WTC11 (cell line): ENCODE measurements at regions not wholly inside any gene's neighbourhood (a gene's known extent, or its start where the extent isn't known, plus 50 kb on each side); places are given as distances from the start of the nearest gene placed in this dataset.

Source experiments
- ATAC-seq: fragments of 200-7000 bp; cut with Tn5 transposase; 2 replicates; pipeline ENCODE4 v1.10.0; 2021; ENCODE audit warnings: mild to moderate bottlenecking, moderate library complexity
- CTCF ChIA-PET: fragments of 300-600 bp; sonication (Branson Sonifier 250); formaldehyde crosslinking; loops from one replicate; lab custom pipeline; 2021; ENCODE audit warnings: antibody characterized with exemption; lab: Charles Lee
- POLR2A ChIA-PET: fragments of 350-600 bp; sonication (Branson Sonifier 250); formaldehyde crosslinking; loops from one replicate; lab custom pipeline; 2021; ENCODE audit warnings: antibody characterized with exemption; lab: Charles Lee
- DNase-seq: peaks from one replicate; pipeline ENCODE4 v3.0.0; 2021; ENCODE audit warnings: low spot score
- H3K27ac Mint-ChIP-seq: 2 replicates; pipeline ENCODE4 v1.8.0; 2021; ENCODE audit warnings: mixed read lengths
- H3K27me3 Mint-ChIP-seq: 2 replicates; pipeline ENCODE4 v1.8.0; 2021; ENCODE audit warnings: low read depth, mild to moderate bottlenecking, moderate library complexity, mixed read lengths
- H3K36me3 Mint-ChIP-seq: 2 replicates; pipeline ENCODE4 v1.8.0; 2021; ENCODE audit warnings: mixed read lengths
- H3K4me1 Mint-ChIP-seq: 2 replicates; pipeline ENCODE4 v1.8.0; 2022; ENCODE audit warnings: mixed read lengths
- H3K4me3 Mint-ChIP-seq: 2 replicates; pipeline ENCODE4 v1.8.0; 2021; ENCODE audit warnings: mild to moderate bottlenecking, moderate library complexity, mixed read lengths
- H3K9me3 Mint-ChIP-seq: 2 replicates; pipeline ENCODE4 v1.8.0; 2021; ENCODE audit warnings: mixed read lengths
- CREB1 ChIP-seq: sonication (generic); formaldehyde crosslinking; IDR thresholded peaks from 2 replicates; pipeline ENCODE4 v1.8.0; 2023; ENCODE audit warnings: mild to moderate bottlenecking, missing genetic modification reagents
- FOXK1 ChIP-seq: sonication (generic); formaldehyde crosslinking; IDR thresholded peaks from 2 replicates; pipeline ENCODE4 v1.8.0; 2022; ENCODE audit warnings: mild to moderate bottlenecking, moderate library complexity, missing genetic modification reagents
- FOXP1 ChIP-seq: sonication (generic); formaldehyde crosslinking; IDR thresholded peaks from 2 replicates; pipeline ENCODE4 v1.8.0; 2022; ENCODE audit warnings: missing genetic modification reagents, mild to moderate bottlenecking, moderate library complexity, borderline replicate concordance
- GABPB1 ChIP-seq: sonication (generic); formaldehyde crosslinking; IDR thresholded peaks from 2 replicates; pipeline ENCODE4 v1.8.1; 2023; ENCODE audit warnings: mild to moderate bottlenecking, missing genetic modification reagents
- NFATC4 ChIP-seq: fragments of 250-450 bp; sonication (Bioruptor Pico); IDR thresholded peaks from 2 replicates; pipeline ENCODE4 v1.9.0; 2021; ENCODE audit warnings: mild to moderate bottlenecking
- NFYB ChIP-seq: sonication (generic); formaldehyde crosslinking; conservative IDR thresholded peaks from 2 replicates; pipeline ENCODE4 v1.8.0; 2022; ENCODE audit warnings: low read depth, missing genetic modification reagents
- NR1H2 ChIP-seq: sonication (generic); formaldehyde crosslinking; IDR thresholded peaks from 2 replicates; pipeline ENCODE4 v1.9.0; 2021; ENCODE audit warnings: mild to moderate bottlenecking, moderate library complexity, missing genetic modification reagents
- NR3C1 ChIP-seq: sonication (generic); formaldehyde crosslinking; conservative IDR thresholded peaks from 2 replicates; pipeline ENCODE4 v1.8.1; 2023; ENCODE audit warnings: low read depth, mild to moderate bottlenecking, missing genetic modification reagents
- ZNF121 ChIP-seq: sonication (generic); formaldehyde crosslinking; IDR thresholded peaks from 2 replicates; pipeline ENCODE4 v1.8.0; 2023; ENCODE audit warnings: missing genetic modification reagents
- TF ChIP-seq, protein P1 (sequence below): sonication (generic); formaldehyde crosslinking; IDR thresholded peaks from 2 replicates; pipeline ENCODE4 v1.8.0; 2023; ENCODE audit warnings: missing genetic modification reagents, mild to moderate bottlenecking, borderline replicate concordance
- TF ChIP-seq, protein P2 (sequence below): fragments of 250-450 bp; sonication (Bioruptor Pico); IDR thresholded peaks from 2 replicates; pipeline ENCODE4 v1.9.0; 2021; ENCODE audit warnings: mild to moderate bottlenecking
- TF ChIP-seq, protein P3 (sequence below): fragments of 200-600 bp; IDR thresholded peaks from 2 replicates; pipeline ENCODE4 v1.8.0; 2022; ENCODE audit warnings: antibody characterized with exemption
- TF ChIP-seq, protein P4 (sequence below): sonication (generic); formaldehyde crosslinking; IDR thresholded peaks from 2 replicates; pipeline ENCODE4 v1.8.1; 2022; ENCODE audit warnings: low read depth, missing genetic modification reagents, borderline replicate concordance
- TF ChIP-seq, protein P5 (sequence below): fragments of 250-450 bp; sonication (Bioruptor Pico); IDR thresholded peaks from 2 replicates; pipeline ENCODE4 v1.9.0; 2021; ENCODE audit warnings: mild to moderate bottlenecking
- TF ChIP-seq, protein P6 (sequence below): sonication (generic); formaldehyde crosslinking; IDR thresholded peaks from 2 replicates; pipeline ENCODE4 v1.8.1; 2023; ENCODE audit warnings: mild to moderate bottlenecking, missing genetic modification reagents
- TF ChIP-seq, protein P7 (sequence below): fragments of 250-450 bp; sonication (Bioruptor Pico); conservative IDR thresholded peaks from 2 replicates; pipeline ENCODE4 v1.9.0; 2021; ENCODE audit warnings: mild to moderate bottlenecking

DNA sequence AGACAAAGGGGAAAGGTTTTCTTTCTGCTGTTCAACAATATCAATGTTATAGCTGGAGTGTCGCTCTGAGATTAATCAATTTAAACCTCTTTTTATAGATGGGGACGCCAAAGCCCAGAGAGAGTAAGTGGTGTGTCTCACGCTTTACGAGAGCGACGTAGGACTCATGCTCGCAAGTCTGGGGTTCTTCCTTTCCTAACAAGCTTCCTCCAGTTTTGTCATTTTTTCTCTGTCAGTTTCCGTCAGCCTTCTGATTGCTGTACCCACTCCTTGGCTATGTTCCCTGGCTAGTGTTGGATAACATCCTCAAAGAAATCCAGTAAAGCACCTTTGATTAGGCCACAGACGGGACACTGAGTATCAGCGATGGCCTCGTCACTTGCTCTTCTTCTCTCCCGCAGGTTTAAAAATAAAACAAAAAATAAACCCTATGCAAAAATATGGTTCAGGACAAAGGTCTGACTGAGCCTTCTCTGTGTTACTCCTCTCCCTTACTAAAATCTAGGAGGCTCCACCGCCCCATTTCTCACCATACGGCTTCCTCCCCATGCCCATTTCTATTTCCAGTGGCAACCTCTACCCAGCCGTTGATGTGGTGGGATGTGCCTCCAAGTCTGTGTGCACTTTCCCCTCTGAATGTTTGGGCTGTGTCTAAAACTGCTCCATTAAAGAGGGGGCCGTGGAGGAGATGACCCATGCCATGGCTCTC, 172.7 kb upstream of the PARP11 start (continued):
- TF ChIP-seq, protein P1, sequence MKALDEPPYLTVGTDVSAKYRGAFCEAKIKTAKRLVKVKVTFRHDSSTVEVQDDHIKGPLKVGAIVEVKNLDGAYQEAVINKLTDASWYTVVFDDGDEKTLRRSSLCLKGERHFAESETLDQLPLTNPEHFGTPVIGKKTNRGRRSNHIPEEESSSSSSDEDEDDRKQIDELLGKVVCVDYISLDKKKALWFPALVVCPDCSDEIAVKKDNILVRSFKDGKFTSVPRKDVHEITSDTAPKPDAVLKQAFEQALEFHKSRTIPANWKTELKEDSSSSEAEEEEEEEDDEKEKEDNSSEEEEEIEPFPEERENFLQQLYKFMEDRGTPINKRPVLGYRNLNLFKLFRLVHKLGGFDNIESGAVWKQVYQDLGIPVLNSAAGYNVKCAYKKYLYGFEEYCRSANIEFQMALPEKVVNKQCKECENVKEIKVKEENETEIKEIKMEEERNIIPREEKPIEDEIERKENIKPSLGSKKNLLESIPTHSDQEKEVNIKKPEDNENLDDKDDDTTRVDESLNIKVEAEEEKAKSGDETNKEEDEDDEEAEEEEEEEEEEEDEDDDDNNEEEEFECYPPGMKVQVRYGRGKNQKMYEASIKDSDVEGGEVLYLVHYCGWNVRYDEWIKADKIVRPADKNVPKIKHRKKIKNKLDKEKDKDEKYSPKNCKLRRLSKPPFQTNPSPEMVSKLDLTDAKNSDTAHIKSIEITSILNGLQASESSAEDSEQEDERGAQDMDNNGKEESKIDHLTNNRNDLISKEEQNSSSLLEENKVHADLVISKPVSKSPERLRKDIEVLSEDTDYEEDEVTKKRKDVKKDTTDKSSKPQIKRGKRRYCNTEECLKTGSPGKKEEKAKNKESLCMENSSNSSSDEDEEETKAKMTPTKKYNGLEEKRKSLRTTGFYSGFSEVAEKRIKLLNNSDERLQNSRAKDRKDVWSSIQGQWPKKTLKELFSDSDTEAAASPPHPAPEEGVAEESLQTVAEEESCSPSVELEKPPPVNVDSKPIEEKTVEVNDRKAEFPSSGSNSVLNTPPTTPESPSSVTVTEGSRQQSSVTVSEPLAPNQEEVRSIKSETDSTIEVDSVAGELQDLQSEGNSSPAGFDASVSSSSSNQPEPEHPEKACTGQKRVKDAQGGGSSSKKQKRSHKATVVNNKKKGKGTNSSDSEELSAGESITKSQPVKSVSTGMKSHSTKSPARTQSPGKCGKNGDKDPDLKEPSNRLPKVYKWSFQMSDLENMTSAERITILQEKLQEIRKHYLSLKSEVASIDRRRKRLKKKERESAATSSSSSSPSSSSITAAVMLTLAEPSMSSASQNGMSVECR (CRISPR knock-in tag), result no peak
- TF ChIP-seq, protein P2, sequence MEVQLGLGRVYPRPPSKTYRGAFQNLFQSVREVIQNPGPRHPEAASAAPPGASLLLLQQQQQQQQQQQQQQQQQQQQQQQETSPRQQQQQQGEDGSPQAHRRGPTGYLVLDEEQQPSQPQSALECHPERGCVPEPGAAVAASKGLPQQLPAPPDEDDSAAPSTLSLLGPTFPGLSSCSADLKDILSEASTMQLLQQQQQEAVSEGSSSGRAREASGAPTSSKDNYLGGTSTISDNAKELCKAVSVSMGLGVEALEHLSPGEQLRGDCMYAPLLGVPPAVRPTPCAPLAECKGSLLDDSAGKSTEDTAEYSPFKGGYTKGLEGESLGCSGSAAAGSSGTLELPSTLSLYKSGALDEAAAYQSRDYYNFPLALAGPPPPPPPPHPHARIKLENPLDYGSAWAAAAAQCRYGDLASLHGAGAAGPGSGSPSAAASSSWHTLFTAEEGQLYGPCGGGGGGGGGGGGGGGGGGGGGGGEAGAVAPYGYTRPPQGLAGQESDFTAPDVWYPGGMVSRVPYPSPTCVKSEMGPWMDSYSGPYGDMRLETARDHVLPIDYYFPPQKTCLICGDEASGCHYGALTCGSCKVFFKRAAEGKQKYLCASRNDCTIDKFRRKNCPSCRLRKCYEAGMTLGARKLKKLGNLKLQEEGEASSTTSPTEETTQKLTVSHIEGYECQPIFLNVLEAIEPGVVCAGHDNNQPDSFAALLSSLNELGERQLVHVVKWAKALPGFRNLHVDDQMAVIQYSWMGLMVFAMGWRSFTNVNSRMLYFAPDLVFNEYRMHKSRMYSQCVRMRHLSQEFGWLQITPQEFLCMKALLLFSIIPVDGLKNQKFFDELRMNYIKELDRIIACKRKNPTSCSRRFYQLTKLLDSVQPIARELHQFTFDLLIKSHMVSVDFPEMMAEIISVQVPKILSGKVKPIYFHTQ, result no peak
- TF ChIP-seq NFATC4 (CRISPR knock-in tag), result no peak
- TF ChIP-seq FOXP1 (CRISPR knock-in tag), result no peak
- TF ChIP-seq, protein P3, sequence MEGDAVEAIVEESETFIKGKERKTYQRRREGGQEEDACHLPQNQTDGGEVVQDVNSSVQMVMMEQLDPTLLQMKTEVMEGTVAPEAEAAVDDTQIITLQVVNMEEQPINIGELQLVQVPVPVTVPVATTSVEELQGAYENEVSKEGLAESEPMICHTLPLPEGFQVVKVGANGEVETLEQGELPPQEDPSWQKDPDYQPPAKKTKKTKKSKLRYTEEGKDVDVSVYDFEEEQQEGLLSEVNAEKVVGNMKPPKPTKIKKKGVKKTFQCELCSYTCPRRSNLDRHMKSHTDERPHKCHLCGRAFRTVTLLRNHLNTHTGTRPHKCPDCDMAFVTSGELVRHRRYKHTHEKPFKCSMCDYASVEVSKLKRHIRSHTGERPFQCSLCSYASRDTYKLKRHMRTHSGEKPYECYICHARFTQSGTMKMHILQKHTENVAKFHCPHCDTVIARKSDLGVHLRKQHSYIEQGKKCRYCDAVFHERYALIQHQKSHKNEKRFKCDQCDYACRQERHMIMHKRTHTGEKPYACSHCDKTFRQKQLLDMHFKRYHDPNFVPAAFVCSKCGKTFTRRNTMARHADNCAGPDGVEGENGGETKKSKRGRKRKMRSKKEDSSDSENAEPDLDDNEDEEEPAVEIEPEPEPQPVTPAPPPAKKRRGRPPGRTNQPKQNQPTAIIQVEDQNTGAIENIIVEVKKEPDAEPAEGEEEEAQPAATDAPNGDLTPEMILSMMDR, result no peak
- no peak for TF ChIP-seq NR3C1 (CRISPR knock-in tag)
- TF ChIP-seq GABPB1, result no peak
- no peak for TF ChIP-seq FOXK1 (CRISPR knock-in tag)
- TF ChIP-seq NFYB (CRISPR knock-in tag), result no peak
- no peak for TF ChIP-seq ZNF121 (CRISPR knock-in tag)

DNA sequence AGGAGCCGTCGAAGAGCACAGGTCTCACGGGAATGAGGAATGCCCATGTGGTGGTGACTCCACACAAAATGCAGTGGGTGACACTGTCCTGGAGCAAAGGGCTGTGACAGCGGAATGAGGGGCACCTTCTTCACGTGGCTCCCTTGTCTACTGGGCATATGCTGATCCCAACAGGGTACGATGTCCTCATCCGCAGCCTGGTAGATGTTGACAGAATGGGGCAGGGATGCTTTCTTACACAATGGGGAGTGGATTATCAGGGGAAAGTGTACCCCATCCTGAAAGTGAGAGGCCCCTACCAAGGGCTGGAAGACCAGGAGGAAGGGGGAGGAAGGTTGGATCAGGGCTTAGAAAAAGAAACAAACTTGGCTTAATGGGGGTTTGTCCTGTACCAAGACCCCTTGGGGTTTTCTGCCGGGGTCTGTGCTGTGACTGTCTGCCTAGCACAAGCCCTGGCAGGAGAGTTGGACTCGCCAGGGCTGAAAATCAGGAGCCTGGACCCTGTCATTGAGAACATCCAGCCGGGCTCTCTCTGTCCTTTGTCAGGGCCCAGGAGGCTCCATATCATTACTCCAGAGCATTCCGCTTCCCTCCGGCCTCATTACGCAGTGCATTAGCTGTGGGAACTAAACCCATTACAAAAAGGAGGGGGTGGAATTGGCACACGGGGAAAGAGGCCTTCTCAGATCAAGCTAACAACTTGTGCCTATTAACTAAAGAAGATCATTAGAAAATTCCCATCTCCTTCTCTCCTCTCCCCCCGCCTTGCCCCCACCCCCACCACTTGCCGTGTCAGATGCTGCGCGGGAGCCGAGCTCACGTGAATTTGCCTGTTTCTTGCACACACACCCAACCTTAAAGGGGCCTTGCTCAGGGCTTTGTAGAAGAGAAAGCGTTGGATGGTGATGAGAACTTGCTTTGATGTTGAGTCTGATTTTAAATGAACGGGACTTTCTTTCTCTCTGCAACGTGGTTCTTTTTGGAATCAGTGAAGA, 171.8 kb upstream of the PARP11 start:
- no peak for ATAC-seq
- Mint-ChIP-seq H3K27ac (no peak overlapping the region; the same call in 1 of the 2 replicates), H3K36me3 (no peaks in the 10 kb centered on the region; the same call in 1 of the 2 replicates), H3K27me3 (no peaks in the 10 kb centered on the region; the same call in 1 of the 2 replicates), H3K4me1 (peaks cover 24% of the 10 kb centered on the region), H3K9me3 (peaks cover 17% of the 10 kb centered on the region), H3K4me3 (no peak overlapping the region)
- POLR2A ChIA-PET, result no interaction called here
- CTCF ChIA-PET, result no interaction called here
- no peak for DNase-seq
- TF ChIP-seq, protein P4, sequence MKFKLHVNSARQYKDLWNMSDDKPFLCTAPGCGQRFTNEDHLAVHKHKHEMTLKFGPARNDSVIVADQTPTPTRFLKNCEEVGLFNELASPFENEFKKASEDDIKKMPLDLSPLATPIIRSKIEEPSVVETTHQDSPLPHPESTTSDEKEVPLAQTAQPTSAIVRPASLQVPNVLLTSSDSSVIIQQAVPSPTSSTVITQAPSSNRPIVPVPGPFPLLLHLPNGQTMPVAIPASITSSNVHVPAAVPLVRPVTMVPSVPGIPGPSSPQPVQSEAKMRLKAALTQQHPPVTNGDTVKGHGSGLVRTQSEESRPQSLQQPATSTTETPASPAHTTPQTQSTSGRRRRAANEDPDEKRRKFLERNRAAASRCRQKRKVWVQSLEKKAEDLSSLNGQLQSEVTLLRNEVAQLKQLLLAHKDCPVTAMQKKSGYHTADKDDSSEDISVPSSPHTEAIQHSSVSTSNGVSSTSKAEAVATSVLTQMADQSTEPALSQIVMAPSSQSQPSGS (CRISPR knock-in tag), result no peak
- TF ChIP-seq CREB1 (CRISPR knock-in tag), result no peak
- TF ChIP-seq, protein P5, sequence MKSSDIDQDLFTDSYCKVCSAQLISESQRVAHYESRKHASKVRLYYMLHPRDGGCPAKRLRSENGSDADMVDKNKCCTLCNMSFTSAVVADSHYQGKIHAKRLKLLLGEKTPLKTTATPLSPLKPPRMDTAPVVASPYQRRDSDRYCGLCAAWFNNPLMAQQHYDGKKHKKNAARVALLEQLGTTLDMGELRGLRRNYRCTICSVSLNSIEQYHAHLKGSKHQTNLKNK (CRISPR knock-in tag), result no peak
- TF ChIP-seq NR1H2 (CRISPR knock-in tag), result no peak
- TF ChIP-seq, protein P6, sequence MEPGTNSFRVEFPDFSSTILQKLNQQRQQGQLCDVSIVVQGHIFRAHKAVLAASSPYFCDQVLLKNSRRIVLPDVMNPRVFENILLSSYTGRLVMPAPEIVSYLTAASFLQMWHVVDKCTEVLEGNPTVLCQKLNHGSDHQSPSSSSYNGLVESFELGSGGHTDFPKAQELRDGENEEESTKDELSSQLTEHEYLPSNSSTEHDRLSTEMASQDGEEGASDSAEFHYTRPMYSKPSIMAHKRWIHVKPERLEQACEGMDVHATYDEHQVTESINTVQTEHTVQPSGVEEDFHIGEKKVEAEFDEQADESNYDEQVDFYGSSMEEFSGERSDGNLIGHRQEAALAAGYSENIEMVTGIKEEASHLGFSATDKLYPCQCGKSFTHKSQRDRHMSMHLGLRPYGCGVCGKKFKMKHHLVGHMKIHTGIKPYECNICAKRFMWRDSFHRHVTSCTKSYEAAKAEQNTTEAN (CRISPR knock-in tag), result no peak
- no peak for TF ChIP-seq NFYB (CRISPR knock-in tag)
- TF ChIP-seq, protein P3, result no peak
- TF ChIP-seq, protein P7, sequence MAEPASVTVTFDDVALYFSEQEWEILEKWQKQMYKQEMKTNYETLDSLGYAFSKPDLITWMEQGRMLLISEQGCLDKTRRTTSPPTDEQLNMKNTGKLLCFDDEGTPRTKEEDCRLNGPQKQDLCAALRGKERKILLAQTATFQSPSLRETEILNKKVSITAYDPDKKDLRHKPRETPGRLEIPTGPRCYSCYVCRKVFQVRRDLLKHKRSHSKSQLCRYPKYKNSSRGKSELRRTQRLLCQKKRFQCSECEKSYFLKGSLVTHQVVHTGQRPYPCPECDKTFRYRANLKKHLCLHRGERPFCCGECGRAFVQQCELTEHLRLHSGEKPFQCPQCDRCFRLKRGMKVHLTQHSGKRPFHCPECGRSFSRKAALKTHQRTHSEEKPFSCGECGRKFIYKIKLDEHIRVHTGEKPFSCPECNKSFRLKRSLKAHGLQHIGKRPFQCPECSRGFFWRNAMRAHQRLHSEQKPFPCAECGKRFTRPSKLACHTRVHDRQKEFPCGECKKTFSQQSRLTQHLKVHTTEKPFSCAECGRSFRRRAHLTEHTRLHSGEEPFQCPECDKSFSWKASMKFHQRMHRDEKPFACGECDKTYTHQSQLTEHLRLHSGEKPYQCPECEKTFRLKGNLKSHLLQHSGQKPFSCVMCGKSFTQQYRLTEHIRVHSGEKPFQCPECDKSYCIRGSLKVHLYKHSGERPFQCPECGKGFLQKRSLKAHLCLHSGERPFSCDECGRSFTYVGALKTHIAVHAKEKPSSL (CRISPR knock-in tag), result no peak
